GM23338 (cell line): ENCODE measurements at regions not wholly inside any gene's neighbourhood (a gene's known extent, or its start where the extent isn't known, plus 50 kb on each side); places are given as distances from the start of the nearest gene placed in this dataset.

Experiments
- ATAC-seq: fragments of 200-7000 bp; cut with Tn5 transposase; 3 replicates; pipeline ENCODE4 v1.9.1; 2020
- DNase-seq: peaks from one replicate; pipeline ENCODE4 v3.0.0-alpha.2; 2015; ENCODE audit warnings: low spot score
- H2AFZ ChIP-seq: fragments of 200-600 bp; sonication (generic); 2 replicates; pipeline ENCODE4 v1.8.0; 2016; ENCODE audit warnings: antibody characterized with exemption, mild to moderate bottlenecking, moderate library complexity
- H3F3A ChIP-seq: fragments of 200-600 bp; sonication (generic); replicated peaks from 2 replicates; pipeline ENCODE4 v1.8.0; 2017; ENCODE audit warnings: antibody characterized with exemption, mixed run types, low read depth
- H3K27ac ChIP-seq: fragments of 200-600 bp; sonication (generic); 2 replicates; pipeline ENCODE4 v1.6.1; 2016; ENCODE audit warnings: low read depth
- H3K27me3 ChIP-seq: fragments of 200-600 bp; sonication (generic); 2 replicates; pipeline ENCODE4 v1.8.0; 2016; ENCODE audit warnings: mild to moderate bottlenecking, mixed run types, moderate library complexity; ENCODE audit not compliant: insufficient read depth
- H3K36me3 ChIP-seq: fragments of 200-600 bp; sonication (generic); 2 replicates; pipeline ENCODE4 v1.8.0; 2016; ENCODE audit warnings: mild to moderate bottlenecking; ENCODE audit not compliant: insufficient read depth
- H3K4me1 ChIP-seq: fragments of 200-600 bp; sonication (generic); 2 replicates; pipeline ENCODE4 v1.8.0; 2016; ENCODE audit warnings: mild to moderate bottlenecking, moderate library complexity; ENCODE audit not compliant: insufficient read depth
- H3K4me2 ChIP-seq: fragments of 200-600 bp; sonication (generic); 2 replicates; pipeline ENCODE4 v1.7.1; 2017; ENCODE audit warnings: mixed run types
- H3K4me3 ChIP-seq: fragments of 200-600 bp; sonication (generic); 2 replicates; pipeline ENCODE4 v1.6.1; 2016; ENCODE audit warnings: mixed run types
- H3K79me2 ChIP-seq: fragments of 200-600 bp; sonication (generic); replicated peaks from 2 replicates; pipeline ENCODE4 v1.8.0; 2017; ENCODE audit warnings: mild to moderate bottlenecking; ENCODE audit not compliant: insufficient read depth
- H3K9me2 ChIP-seq: fragments of 200-600 bp; sonication (generic); 2 replicates; pipeline ENCODE4 v1.8.0; 2017; ENCODE audit not compliant: insufficient read depth
- H4K20me1 ChIP-seq: fragments of 200-600 bp; sonication (generic); replicated peaks from 2 replicates; pipeline ENCODE4 v1.8.0; 2017; ENCODE audit warnings: mild to moderate bottlenecking; ENCODE audit not compliant: insufficient read depth
- H3K27ac Mint-ChIP-seq: 2 replicates; pipeline ENCODE4 v1.8.0; 2020; ENCODE audit warnings: inconsistent platforms, mild to moderate bottlenecking, moderate library complexity, mixed read lengths
- H3K27me3 Mint-ChIP-seq: 3 replicates; pipeline ENCODE4 v1.8.0; 2022; ENCODE audit warnings: low read depth, mild to moderate bottlenecking, moderate library complexity, mixed read lengths, inconsistent platforms; ENCODE audit not compliant: insufficient read depth, poor library complexity
- H3K36me3 Mint-ChIP-seq: 3 replicates; pipeline ENCODE4 v1.8.0; 2021; ENCODE audit warnings: low read depth, mild to moderate bottlenecking, inconsistent platforms, moderate library complexity, mixed read lengths
- H3K4me1 Mint-ChIP-seq: 3 replicates; pipeline ENCODE4 v1.8.0; 2020; ENCODE audit warnings: mild to moderate bottlenecking, inconsistent platforms, mixed read lengths
- H3K4me3 Mint-ChIP-seq: 3 replicates; pipeline ENCODE4 v1.8.0; 2021; ENCODE audit warnings: moderate library complexity, mild to moderate bottlenecking, inconsistent platforms, mixed read lengths
- H3K9me3 Mint-ChIP-seq: 3 replicates; pipeline ENCODE4 v1.8.0; 2020; ENCODE audit warnings: moderate library complexity, mild to moderate bottlenecking, inconsistent platforms, mixed read lengths
- CREB1 ChIP-seq: fragments of 250-450 bp; sonication (Bioruptor Pico); IDR thresholded peaks from 2 replicates; pipeline ENCODE4 v1.5.0; 2020; ENCODE audit warnings: low read depth, mild to moderate bottlenecking, moderate library complexity
- EZH2 ChIP-seq: fragments of 200-600 bp; sonication (generic); IDR thresholded peaks from one replicate; pipeline ENCODE4 v1.8.0; 2017; ENCODE audit warnings: antibody characterized with exemption, mild to moderate bottlenecking, low read depth; ENCODE audit not compliant: unreplicated experiment
- EZH2phosphoT487 ChIP-seq: fragments of 200-600 bp; sonication (generic); IDR thresholded peaks from one replicate; pipeline ENCODE4 v1.8.1; 2018; ENCODE audit warnings: antibody characterized with exemption; ENCODE audit not compliant: unreplicated experiment
- JUNB ChIP-seq: IDR thresholded peaks from one replicate; pipeline ENCODE4 v1.6.1; 2016; ENCODE audit warnings: antibody characterized with exemption; ENCODE audit not compliant: unreplicated experiment
- STAT1 ChIP-seq: IDR thresholded peaks from one replicate; pipeline ENCODE4 v1.6.1; 2016; ENCODE audit warnings: antibody characterized with exemption; ENCODE audit not compliant: unreplicated experiment
- ZNF331 ChIP-seq: fragments of 250-450 bp; sonication (Bioruptor Pico); IDR thresholded peaks from 2 replicates; pipeline ENCODE4 v1.5.0; 2020; ENCODE audit warnings: low read depth, mild to moderate bottlenecking, moderate library complexity
- ZNF462 ChIP-seq: fragments of 250-450 bp; sonication (Bioruptor Pico); IDR thresholded peaks from 2 replicates; pipeline ENCODE4 v1.5.0; 2020; ENCODE audit warnings: mild to moderate bottlenecking, moderate library complexity
- TF ChIP-seq, protein P1 (sequence below), 2 experiments: fragments of 200-600 bp in 1 of 2; sonication (generic) in 1 of 2; conservative IDR thresholded peaks; 2 replicates each; pipeline versions ENCODE4 v1.5.1 to v1.6.1; 2016 to 2017; ENCODE audit warnings: antibody characterized with exemption in 2 of 2, low read depth in 2 of 2, mild to moderate bottlenecking in 2 of 2, moderate library complexity in 1 of 2
- TF ChIP-seq, protein P2 (sequence below): IDR thresholded peaks from 2 replicates; pipeline ENCODE4 v1.6.1; 2016; ENCODE audit warnings: antibody characterized with exemption

- Mint-ChIP-seq H3K27ac (no peak overlapping the region), H3K9me3 (peaks cover 5% of the 10 kb centered on the region; the same call in 1 of the 3 replicates), H3K36me3 (peaks cover 2% of the 10 kb centered on the region; the same call in 1 of the 3 replicates), H3K4me3 (no peak overlapping the region), H3K27me3 (no peaks in the 10 kb centered on the region), H3K4me1 (no peaks in the 10 kb centered on the region)
- no peaks in the 10 kb centered on the region for H3K79me2 ChIP-seq
- H3K36me3 ChIP-seq = no peaks in the 10 kb centered on the region
- ATAC-seq (no peak), DNase-seq (no peak)
- 0 out of 2 replicates have a peak, but pooled peaks cover 10% of the 10 kb centered on the region for H3K9me2 ChIP-seq
- H3K27ac ChIP-seq = no peak overlapping the region
- H3K4me1 ChIP-seq = no peaks in the 10 kb centered on the region
- no peak overlapping the region for H3K4me2 ChIP-seq
- H4K20me1 ChIP-seq = no peaks in the 10 kb centered on the region
- TF ChIP-seq EZH2phosphoT487 (no peak), STAT1 (no peak), ZNF462 (no peak), EZH2 (no peak), CREB1 (CRISPR knock-in tag) (no peak)
- H3F3A ChIP-seq = no peaks in the 10 kb centered on the region
- no peak overlapping the region for H2AFZ ChIP-seq
- H3K27me3 ChIP-seq = no peaks in the 10 kb centered on the region
- H3K4me3 ChIP-seq = no peak overlapping the region
Measured at GRCh38 chr12:46702581-46703344, 123.0 kb downstream of the SLC38A4 start.

- no peaks in the 10 kb centered on the region for H3F3A ChIP-seq
- H3K4me2 ChIP-seq = no peak overlapping the region
- H3K27me3 ChIP-seq = no peaks in the 10 kb centered on the region
- Mint-ChIP-seq H3K27me3 (peaks cover 2% of the 10 kb centered on the region), H3K9me3 (peaks cover 5% of the 10 kb centered on the region; the same call in 1 of the 3 replicates), H3K27ac (no peak overlapping the region), H3K36me3 (peaks cover 2% of the 10 kb centered on the region; the same call in 1 of the 3 replicates), H3K4me3 (no peak overlapping the region), H3K4me1 (no peaks in the 10 kb centered on the region)
- H3K36me3 ChIP-seq = no peaks in the 10 kb centered on the region
- no peak overlapping the region for H3K4me3 ChIP-seq
- H2AFZ ChIP-seq = no peak overlapping the region
- H4K20me1 ChIP-seq = no peaks in the 10 kb centered on the region
- DNase-seq (no peak), ATAC-seq (no peak)
- H3K4me1 ChIP-seq = no peaks in the 10 kb centered on the region
- TF ChIP-seq ZNF331 (CRISPR knock-in tag) (no peak), JUNB (no peak)
- TF ChIP-seq, protein P1, sequence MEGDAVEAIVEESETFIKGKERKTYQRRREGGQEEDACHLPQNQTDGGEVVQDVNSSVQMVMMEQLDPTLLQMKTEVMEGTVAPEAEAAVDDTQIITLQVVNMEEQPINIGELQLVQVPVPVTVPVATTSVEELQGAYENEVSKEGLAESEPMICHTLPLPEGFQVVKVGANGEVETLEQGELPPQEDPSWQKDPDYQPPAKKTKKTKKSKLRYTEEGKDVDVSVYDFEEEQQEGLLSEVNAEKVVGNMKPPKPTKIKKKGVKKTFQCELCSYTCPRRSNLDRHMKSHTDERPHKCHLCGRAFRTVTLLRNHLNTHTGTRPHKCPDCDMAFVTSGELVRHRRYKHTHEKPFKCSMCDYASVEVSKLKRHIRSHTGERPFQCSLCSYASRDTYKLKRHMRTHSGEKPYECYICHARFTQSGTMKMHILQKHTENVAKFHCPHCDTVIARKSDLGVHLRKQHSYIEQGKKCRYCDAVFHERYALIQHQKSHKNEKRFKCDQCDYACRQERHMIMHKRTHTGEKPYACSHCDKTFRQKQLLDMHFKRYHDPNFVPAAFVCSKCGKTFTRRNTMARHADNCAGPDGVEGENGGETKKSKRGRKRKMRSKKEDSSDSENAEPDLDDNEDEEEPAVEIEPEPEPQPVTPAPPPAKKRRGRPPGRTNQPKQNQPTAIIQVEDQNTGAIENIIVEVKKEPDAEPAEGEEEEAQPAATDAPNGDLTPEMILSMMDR (conservative IDR thresholded peaks at IDR 0.05; ENCODE audit: low read depth in 2 of 2) = no peak
- TF ChIP-seq, protein P2, sequence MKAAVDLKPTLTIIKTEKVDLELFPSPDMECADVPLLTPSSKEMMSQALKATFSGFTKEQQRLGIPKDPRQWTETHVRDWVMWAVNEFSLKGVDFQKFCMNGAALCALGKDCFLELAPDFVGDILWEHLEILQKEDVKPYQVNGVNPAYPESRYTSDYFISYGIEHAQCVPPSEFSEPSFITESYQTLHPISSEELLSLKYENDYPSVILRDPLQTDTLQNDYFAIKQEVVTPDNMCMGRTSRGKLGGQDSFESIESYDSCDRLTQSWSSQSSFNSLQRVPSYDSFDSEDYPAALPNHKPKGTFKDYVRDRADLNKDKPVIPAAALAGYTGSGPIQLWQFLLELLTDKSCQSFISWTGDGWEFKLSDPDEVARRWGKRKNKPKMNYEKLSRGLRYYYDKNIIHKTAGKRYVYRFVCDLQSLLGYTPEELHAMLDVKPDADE = no peak
- H3K9me2 ChIP-seq = 0 out of 2 replicates have a peak, but pooled peaks cover 10% of the 10 kb centered on the region
- no peak overlapping the region for H3K27ac ChIP-seq
- no peaks in the 10 kb centered on the region for H3K79me2 ChIP-seq
Measured at GRCh38 chr12:46701356-46701755, 124.4 kb downstream of the SLC38A4 start.
